Heart right ventricle (tissue), 16 donors: ENCODE measurements at regions not wholly inside any gene's neighbourhood (a gene's known extent, or its start where the extent isn't known, plus 50 kb on each side); places are given as distances from the start of the nearest gene placed in this dataset.

Source experiments
- ATAC-seq, 8 donors: fragments of 200-7000 bp; cut with Tn5 transposase; one replicate each; pipeline ENCODE4 v1.9.1; 2020; ENCODE audit warnings: mild to moderate bottlenecking in 8 of 8, moderate library complexity in 8 of 8, moderate number of reproducible peaks in 1 of 8
- DNase-seq, 2 donors: peaks; one replicate each; pipeline ENCODE4 v3.0.0-alpha.2; 2020
- H3K27ac ChIP-seq, 10 donors: fragments of 200-600 bp; sonication (generic) in 2 of 10; one replicate each; pipeline versions ENCODE4 v1.5.0 to v1.8.0; 2020 to 2022; ENCODE audit warnings: mild to moderate bottlenecking in 3 of 10
- H3K27me3 ChIP-seq, 7 donors: fragments of 200-600 bp; one replicate each; pipeline ENCODE4 v1.8.0; 2021 to 2022; ENCODE audit warnings: mild to moderate bottlenecking in 2 of 7
- H3K36me3 ChIP-seq, 9 donors: fragments of 200-600 bp; sonication (generic) in 1 of 9; one replicate each; pipeline versions ENCODE4 v1.5.0 to v1.8.0; 2020 to 2022; ENCODE audit warnings: mild to moderate bottlenecking in 2 of 9
- H3K4me1 ChIP-seq, 9 donors: fragments of 200-600 bp; sonication (generic) in 1 of 9; one replicate each; pipeline versions ENCODE4 v1.5.0 to v1.8.0; 2020 to 2022; ENCODE audit warnings: mild to moderate bottlenecking in 4 of 9
- H3K4me3 ChIP-seq, 10 donors: fragments of 200-600 bp; sonication (generic) in 2 of 10; one replicate each; pipeline versions ENCODE4 v1.5.0 to v1.8.0; 2020 to 2022; ENCODE audit warnings: mild to moderate bottlenecking in 7 of 10, moderate library complexity in 2 of 10
- H3K9me3 ChIP-seq, 11 donors: fragments of 200-600 bp in 10 of 11; sonication (generic) in 2 of 11; one replicate each; pipeline versions ENCODE4 v1.5.0 to v1.8.0; 2013 to 2022; ENCODE audit warnings: mild to moderate bottlenecking in 2 of 11, control low read depth in 1 of 11, moderate library complexity in 1 of 11
- WGBS, 2 donors: extraction: QIAGEN DNeasy Blood & Tissue Kit; methylation state at CpG; one replicate each; pipeline ENCODE4 v1.1.7; 2013; ENCODE audit warnings: inconsistent platforms in 1 of 2; 5-methylcytosine and 5-hydroxymethylcytosine counted together
- intact Hi-C, 10 donors: fragments of 100-400 bp; cut with DNase I; formaldehyde crosslinking; loops; one replicate each; pipeline versions ENCODE4 v1.11.1 to v1.14.2; 2022
- TF ChIP-seq, protein P1 (sequence below), 9 donors: fragments of 200-600 bp; sonication (generic) in 2 of 9; IDR thresholded peaks; one replicate each; pipeline versions ENCODE4 v1.5.0 to v1.8.0; 2021 to 2022; ENCODE audit warnings: antibody characterized with exemption in 9 of 9, mild to moderate bottlenecking in 5 of 9, moderate library complexity in 1 of 9
- donor health status: Arrhythmogenic right ventricular cardiomyopathy.
- donor health status: ischemic (EF 13 %, LVEDD 7.1; RV severe dilation, severe dysfunction).
- donor health status: healthy with polysubstance abuse.
- donor health status: DM: no; HTN: yes; CAD: no.
- donor health status: DM: no; HTN: no; CAD: no.
- donor health status: ischemic (EF 25% LVEDD 6.9; RV normal size, moderate dysfunction).
- donor health status: ischemic (EF 25% LVEDD 5.7; RV mildly dilated, moderate dysfunction).
- donor health status: healthy.
- donor health status: DM: yes; HTN: yes; CAD: no.
- donor health status: Ischemic cardiomyopathy.
- donor health status: ischemic (EF 35%, LVEDD 5.7; RV mildly dilated, moderate dysfunction).
- donor health status: nonischemic (EF 11% LVEDD 7.7; RV severe dilation, severe dysfunction).
- donor health status: DM: yes; HTN: yes; CAD: no.
- donor health status: PGD.
- donor health status: ischemic (EF 29% LVEDD 5.4; RV normal size, mild dysfunction).
- donor health status: nonischemic (EF 23%, LVEDD 6.1; RV moderate dilation, normal function).

GRCh38 chr21:36214561-36214960 lies 57.9 kb downstream of the DOP1B start:
- Histone ChIP-seq H3K4me3 (no peak overlapping the region), H3K4me1 (peaks cover 0 to 4% (median 0%) of the 10 kb centered on the region in 9 donors), H3K36me3 (peaks cover 0 to 93% (median 30%) of the 10 kb centered on the region in 9 donors), H3K9me3 (no peaks in the 10 kb centered on the region), H3K27me3 (no peaks in the 10 kb centered on the region), H3K27ac (no peak overlapping the region)
- no peak for ATAC-seq
- 97% methylated on average over 3 of the region's 3 CpGs for WGBS, 2 donors
- TF ChIP-seq, protein P1, sequence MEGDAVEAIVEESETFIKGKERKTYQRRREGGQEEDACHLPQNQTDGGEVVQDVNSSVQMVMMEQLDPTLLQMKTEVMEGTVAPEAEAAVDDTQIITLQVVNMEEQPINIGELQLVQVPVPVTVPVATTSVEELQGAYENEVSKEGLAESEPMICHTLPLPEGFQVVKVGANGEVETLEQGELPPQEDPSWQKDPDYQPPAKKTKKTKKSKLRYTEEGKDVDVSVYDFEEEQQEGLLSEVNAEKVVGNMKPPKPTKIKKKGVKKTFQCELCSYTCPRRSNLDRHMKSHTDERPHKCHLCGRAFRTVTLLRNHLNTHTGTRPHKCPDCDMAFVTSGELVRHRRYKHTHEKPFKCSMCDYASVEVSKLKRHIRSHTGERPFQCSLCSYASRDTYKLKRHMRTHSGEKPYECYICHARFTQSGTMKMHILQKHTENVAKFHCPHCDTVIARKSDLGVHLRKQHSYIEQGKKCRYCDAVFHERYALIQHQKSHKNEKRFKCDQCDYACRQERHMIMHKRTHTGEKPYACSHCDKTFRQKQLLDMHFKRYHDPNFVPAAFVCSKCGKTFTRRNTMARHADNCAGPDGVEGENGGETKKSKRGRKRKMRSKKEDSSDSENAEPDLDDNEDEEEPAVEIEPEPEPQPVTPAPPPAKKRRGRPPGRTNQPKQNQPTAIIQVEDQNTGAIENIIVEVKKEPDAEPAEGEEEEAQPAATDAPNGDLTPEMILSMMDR (IDR thresholded peaks at IDR 0.05), result no peak
- DNase-seq, result no peak
- intact Hi-C loops, result loop anchor here in 3 of 10 donors (5.0 kb wide), 1 partner anchor 72 kb away; no protein-coding TSS in a partner anchor

DNA sequence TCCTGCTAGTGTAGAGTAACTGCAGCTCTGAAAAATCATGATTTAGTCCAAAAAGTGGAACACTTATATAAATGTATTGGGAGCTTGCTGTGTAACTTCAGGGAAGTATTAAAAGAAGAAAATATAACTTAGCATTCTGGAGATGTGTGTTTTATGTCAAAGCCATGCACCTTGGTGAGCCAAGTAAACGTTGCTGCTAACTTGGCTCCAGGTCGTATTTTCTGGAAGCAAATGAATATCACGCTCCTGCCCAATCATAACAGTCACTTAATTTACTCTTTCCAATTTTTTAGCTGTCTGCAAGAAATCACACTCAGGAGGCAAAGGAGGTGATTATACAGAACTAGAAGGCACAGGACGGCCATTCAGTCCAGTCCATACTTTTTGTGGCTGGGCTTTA lies 61.1 kb downstream of the DOP1B start:
- Histone ChIP-seq H3K36me3 (peaks cover 0 to 92% (median 27%) of the 10 kb centered on the region in 9 donors), H3K4me1 (no peaks in the 10 kb centered on the region), H3K4me3 (no peak overlapping the region), H3K27me3 (no peaks in the 10 kb centered on the region), H3K27ac (no peak overlapping the region), H3K9me3 (no peaks in the 10 kb centered on the region)
- DNase-seq, result no peak
- WGBS, 2 donors, result 83 to 84% methylated on average over 4 of the region's 4 CpGs
- ATAC-seq, result no peak
- TF ChIP-seq, protein P1 (IDR thresholded peaks at IDR 0.05), result no peak
- intact Hi-C loops, result no loop called here

DNA sequence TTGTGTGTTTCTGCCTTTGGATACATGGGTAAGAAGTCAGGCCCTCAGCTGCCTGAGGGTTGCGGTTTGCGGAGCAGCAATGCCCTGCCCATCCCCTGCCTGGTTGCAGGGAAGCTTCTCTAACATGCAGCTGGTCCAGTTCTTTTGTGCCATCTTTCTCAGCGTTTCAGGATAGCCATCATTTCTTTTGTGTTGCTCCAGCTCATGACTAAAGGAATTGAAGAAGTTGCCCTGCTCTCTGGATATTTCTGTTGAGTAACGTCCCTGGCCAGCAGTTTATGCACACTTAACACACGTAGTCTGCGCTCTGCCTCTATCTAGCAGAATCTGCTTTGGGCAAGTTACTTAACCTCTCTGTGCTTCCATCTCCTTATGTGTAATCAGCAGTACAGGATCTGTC lies 62.1 kb downstream of the DOP1B start:
- Histone ChIP-seq H3K27ac (no peak overlapping the region), H3K4me3 (no peak overlapping the region), H3K4me1 (no peaks in the 10 kb centered on the region), H3K9me3 (no peaks in the 10 kb centered on the region), H3K36me3 (peaks cover 0 to 93% (median 27%) of the 10 kb centered on the region in 9 donors), H3K27me3 (no peaks in the 10 kb centered on the region)
- DNase-seq (no peak), ATAC-seq (no peak)
- TF ChIP-seq, protein P1 (IDR thresholded peaks at IDR 0.05), result no peak
- intact Hi-C loops, result no loop called here
- 82 to 94% methylated on average over 6 of the region's 6 CpGs for WGBS, 2 donors

GRCh38 chr21:36223451-36223850 lies 66.8 kb downstream of the DOP1B start:
- H3K27ac ChIP-seq, result no peak overlapping the region
- H3K27me3 ChIP-seq, result no peaks in the 10 kb centered on the region
- ATAC-seq (no peak), DNase-seq (no peak)
- H3K9me3 ChIP-seq, result no peaks in the 10 kb centered on the region
- no peak overlapping the region for H3K4me3 ChIP-seq
- intact Hi-C loops, result no loop called here
- 92 to 94% methylated on average over 4 of the region's 4 CpGs for WGBS, 2 donors
- H3K4me1 ChIP-seq, result no peaks in the 10 kb centered on the region
- H3K36me3 ChIP-seq, result peaks cover 0 to 97% (median 4%) of the 10 kb centered on the region in 9 donors
- TF ChIP-seq, protein P1 (IDR thresholded peaks at IDR 0.05), result no peak
